ENCODE measurements at regions not wholly inside any gene's neighbourhood (a gene's known extent, or its start where the extent isn't known, plus 50 kb on each side); places are given as distances from the start of the nearest gene placed in this dataset.

DNA sequence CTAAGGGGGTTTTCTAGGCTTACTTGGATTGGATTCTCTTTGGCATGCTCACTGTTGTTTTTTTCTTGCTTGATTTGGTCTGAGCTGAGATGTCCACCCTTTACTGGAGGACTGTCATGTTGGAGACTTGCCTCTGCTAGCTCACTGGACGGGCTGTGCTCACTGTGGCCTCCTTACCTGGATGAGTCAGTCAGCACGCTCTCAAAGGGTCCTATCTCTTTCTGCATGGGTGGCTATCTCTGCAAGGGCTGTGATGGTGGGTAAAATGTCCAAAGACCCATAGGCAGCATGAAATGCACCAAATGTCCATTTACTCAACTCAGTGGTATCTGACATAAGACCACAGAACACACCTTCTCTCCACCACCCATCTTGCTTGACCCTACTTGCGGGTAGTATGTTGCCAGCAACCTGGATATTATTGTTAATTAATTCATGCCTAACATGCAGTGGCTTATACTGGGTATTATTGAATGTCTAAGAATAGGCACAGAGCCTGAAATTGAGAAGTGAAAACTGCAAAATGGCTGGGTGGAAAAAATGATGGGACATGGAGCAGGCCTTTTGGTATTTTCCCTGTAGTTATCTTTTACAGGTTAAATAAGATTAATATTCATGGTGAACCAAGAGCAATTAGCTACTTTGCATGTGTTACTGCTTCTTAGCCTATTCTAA lies 68.9 kb upstream of the TLE1 start:
- Mint-ChIP-seq H3K27ac (peak overlapping the region in 1 of 7 donors; percentile 58), H3K4me1 (no peaks in the 10 kb centered on the region), H3K9me3 (peaks cover 8 to 31% (median 11%) of the 10 kb centered on the region in 7 donors), H3K27me3 (ENCODE audit: low read depth in 3 of 3) (peaks cover 0 to 3% (median 0%) of the 10 kb centered on the region in 3 donors), H3K4me3 (no peak overlapping the region), H3K36me3 (no peaks in the 10 kb centered on the region)
- Histone ChIP-seq H3K4me3 (replicated peaks in 1 of 3; ENCODE audit: low read depth in 2 of 3, low read length in 3 of 3) (no peak overlapping the region), H3K4me1 (ENCODE audit: control insufficient read depth in 1 of 2, insufficient read depth in 2 of 2, low read length in 2 of 2) (no peaks in the 10 kb centered on the region), H3K27me3 (ENCODE audit: control insufficient read depth in 2 of 2, insufficient read depth in 2 of 2, low read length in 2 of 2) (no peaks in the 10 kb centered on the region), H3K4me2 (replicated peaks; ENCODE audit: extremely low read depth, low read length, poor library complexity, severe bottlenecking) (no peak overlapping the region), H2AFZ (ENCODE audit: insufficient read depth, low read depth, low read length, poor library complexity, severe bottlenecking) (no peak overlapping the region), H3K27ac (ENCODE audit: low read depth in 1 of 2, low read length in 2 of 2) (no peak overlapping the region), H3K9ac (ENCODE audit: insufficient read depth, low read length, poor library complexity, severe bottlenecking) (no peak overlapping the region), H4K20me1 (ENCODE audit: insufficient read depth, low read length) (no peaks in the 10 kb centered on the region), H3K36me3 (replicated peaks in 1 of 2; ENCODE audit: control insufficient read depth in 1 of 2, insufficient read depth in 2 of 2, low read length in 2 of 2) (no peaks in the 10 kb centered on the region), H3K79me2 (ENCODE audit: insufficient read depth, low read length) (no peaks in the 10 kb centered on the region), H3K9me3 (replicated peaks in 1 of 2; ENCODE audit: control insufficient read depth in 1 of 2, insufficient read depth in 1 of 2, low read length in 2 of 2) (peaks cover 0 to 12% of the 10 kb centered on the region in 2 donors)
- TF ChIP-seq, protein P1, sequence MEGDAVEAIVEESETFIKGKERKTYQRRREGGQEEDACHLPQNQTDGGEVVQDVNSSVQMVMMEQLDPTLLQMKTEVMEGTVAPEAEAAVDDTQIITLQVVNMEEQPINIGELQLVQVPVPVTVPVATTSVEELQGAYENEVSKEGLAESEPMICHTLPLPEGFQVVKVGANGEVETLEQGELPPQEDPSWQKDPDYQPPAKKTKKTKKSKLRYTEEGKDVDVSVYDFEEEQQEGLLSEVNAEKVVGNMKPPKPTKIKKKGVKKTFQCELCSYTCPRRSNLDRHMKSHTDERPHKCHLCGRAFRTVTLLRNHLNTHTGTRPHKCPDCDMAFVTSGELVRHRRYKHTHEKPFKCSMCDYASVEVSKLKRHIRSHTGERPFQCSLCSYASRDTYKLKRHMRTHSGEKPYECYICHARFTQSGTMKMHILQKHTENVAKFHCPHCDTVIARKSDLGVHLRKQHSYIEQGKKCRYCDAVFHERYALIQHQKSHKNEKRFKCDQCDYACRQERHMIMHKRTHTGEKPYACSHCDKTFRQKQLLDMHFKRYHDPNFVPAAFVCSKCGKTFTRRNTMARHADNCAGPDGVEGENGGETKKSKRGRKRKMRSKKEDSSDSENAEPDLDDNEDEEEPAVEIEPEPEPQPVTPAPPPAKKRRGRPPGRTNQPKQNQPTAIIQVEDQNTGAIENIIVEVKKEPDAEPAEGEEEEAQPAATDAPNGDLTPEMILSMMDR (IDR thresholded peaks at IDR 0.05): no peak
- intact Hi-C loops (cut with micrococcal nuclease): no loop called here
- DNase-seq: no peak
- no CpG with 5 or more reads among the region's 3 CpGs for WGBS (ENCODE audit: insufficient coverage)

DNA sequence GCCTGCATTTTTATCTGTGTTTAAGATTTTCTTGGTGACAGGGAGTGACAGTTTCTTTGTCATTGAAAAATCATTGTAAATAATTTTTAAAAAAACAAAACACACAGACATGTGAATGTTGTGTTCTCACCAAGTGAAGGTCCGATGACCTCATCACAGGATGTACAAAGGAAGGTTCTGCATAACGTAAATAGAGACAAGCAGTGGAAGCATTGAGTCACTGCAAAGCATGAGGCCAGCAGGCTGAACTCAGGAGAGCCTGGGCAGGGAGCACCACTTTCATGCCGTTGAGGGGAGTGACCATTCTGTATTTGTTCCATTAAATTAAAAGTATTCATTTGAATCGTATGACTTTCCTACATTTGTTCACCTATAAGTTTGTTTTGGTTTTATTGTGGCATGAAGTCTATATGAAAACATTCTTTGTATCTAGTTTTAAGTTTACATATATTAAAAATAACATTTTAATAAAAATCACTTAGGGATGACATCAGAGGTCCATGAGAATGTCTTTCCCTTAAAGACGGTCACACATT lies 70.4 kb upstream of the TLE1 start:
- H3K27ac ChIP-seq (ENCODE audit: low read depth in 1 of 2, low read length in 2 of 2): no peak overlapping the region
- H3K79me2 ChIP-seq (ENCODE audit: insufficient read depth, low read length): no peaks in the 10 kb centered on the region
- no peaks in the 10 kb centered on the region for H3K4me1 Mint-ChIP-seq
- H3K4me2 ChIP-seq (replicated peaks; ENCODE audit: extremely low read depth, low read length, poor library complexity, severe bottlenecking): no peak overlapping the region
- TF ChIP-seq, protein P1 (IDR thresholded peaks at IDR 0.05): no peak
- no peak overlapping the region for H2AFZ ChIP-seq (ENCODE audit: insufficient read depth, low read depth, low read length, poor library complexity, severe bottlenecking)
- no peak overlapping the region for H3K27ac Mint-ChIP-seq
- intact Hi-C loops (cut with micrococcal nuclease): no loop called here
- H3K4me3 Mint-ChIP-seq: no peak overlapping the region
- H3K36me3 ChIP-seq (replicated peaks in 1 of 2; ENCODE audit: control insufficient read depth in 1 of 2, insufficient read depth in 2 of 2, low read length in 2 of 2): no peaks in the 10 kb centered on the region
- H3K9ac ChIP-seq (ENCODE audit: insufficient read depth, low read length, poor library complexity, severe bottlenecking): no peak overlapping the region
- H3K9me3 Mint-ChIP-seq: peaks cover 6 to 32% (median 10%) of the 10 kb centered on the region in 7 donors
- peaks cover 0 to 12% of the 10 kb centered on the region in 2 donors for H3K9me3 ChIP-seq (replicated peaks in 1 of 2; ENCODE audit: control insufficient read depth in 1 of 2, insufficient read depth in 1 of 2, low read length in 2 of 2)
- no peaks in the 10 kb centered on the region for H3K36me3 Mint-ChIP-seq
- no peaks in the 10 kb centered on the region for H3K4me1 ChIP-seq (ENCODE audit: control insufficient read depth in 1 of 2, insufficient read depth in 2 of 2, low read length in 2 of 2)
- H3K27me3 ChIP-seq (ENCODE audit: control insufficient read depth in 2 of 2, insufficient read depth in 2 of 2, low read length in 2 of 2): no peaks in the 10 kb centered on the region
- H3K4me3 ChIP-seq (replicated peaks in 1 of 3; ENCODE audit: low read depth in 2 of 3, low read length in 3 of 3): no peak overlapping the region
- WGBS (ENCODE audit: insufficient coverage): 89% methylated on average over 2 of the region's 5 CpGs
- no peaks in the 10 kb centered on the region for H4K20me1 ChIP-seq (ENCODE audit: insufficient read depth, low read length)
- H3K27me3 Mint-ChIP-seq (ENCODE audit: low read depth in 3 of 3): peaks cover 0 to 3% (median 0%) of the 10 kb centered on the region in 3 donors
- DNase-seq: no peak
